NCI-H460 (cell line): ENCODE measurements at regions not wholly inside any gene's neighbourhood (a gene's known extent, or its start where the extent isn't known, plus 50 kb on each side); places are given as distances from the start of the nearest gene placed in this dataset.
"Not testable (repeated sequence)": the region's sequence is repeated elsewhere in the genome, so short reads cannot be mapped to it uniquely, and the experiment has no call there.

Experiments used
- DNase-seq: peaks from one replicate; pipeline ENCODE4 v3.0.0-alpha.2; 2016; ENCODE audit warnings: low read depth; ENCODE audit errors: extremely low read depth

DNA sequence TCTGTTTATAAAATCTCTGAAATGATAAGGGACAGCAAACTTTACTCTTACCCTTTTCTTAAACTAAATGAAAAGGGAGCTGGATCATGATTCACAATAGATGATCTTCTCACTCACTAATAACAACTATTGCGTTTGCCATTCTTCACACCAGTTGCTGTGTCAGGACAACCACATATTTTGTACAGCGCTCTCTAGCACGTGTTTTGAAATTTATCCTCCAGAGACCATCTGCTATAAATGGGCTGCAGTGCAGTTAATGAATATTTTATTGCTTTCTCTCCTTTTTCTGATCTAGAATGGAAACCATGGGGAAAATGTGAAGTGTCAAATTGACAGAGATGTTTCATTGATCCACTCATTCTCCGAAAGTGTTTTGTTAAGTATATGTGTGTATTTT is 258.4 kb upstream of the CCNH start:
- DNase-seq, result no peak

DNA sequence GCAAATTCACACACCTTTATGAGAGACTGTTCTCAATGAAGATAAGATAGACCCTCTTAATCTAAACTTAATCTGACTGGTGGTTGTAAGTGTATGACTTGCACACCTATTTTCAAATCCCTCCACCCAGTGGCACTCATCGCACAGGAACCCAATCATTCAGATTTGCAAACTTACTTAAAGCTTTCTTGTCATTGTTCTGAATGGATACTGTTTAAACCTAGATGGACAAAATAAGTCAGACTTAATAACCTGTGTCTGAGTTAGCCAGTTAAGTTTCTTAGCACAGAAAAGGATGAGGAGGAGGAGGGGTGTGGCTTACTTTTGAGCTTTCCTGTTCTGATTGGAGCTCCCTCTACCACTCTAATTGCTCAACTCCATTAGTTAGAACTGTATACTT is 252.4 kb upstream of the CCNH start:
- no peak for DNase-seq

DNA sequence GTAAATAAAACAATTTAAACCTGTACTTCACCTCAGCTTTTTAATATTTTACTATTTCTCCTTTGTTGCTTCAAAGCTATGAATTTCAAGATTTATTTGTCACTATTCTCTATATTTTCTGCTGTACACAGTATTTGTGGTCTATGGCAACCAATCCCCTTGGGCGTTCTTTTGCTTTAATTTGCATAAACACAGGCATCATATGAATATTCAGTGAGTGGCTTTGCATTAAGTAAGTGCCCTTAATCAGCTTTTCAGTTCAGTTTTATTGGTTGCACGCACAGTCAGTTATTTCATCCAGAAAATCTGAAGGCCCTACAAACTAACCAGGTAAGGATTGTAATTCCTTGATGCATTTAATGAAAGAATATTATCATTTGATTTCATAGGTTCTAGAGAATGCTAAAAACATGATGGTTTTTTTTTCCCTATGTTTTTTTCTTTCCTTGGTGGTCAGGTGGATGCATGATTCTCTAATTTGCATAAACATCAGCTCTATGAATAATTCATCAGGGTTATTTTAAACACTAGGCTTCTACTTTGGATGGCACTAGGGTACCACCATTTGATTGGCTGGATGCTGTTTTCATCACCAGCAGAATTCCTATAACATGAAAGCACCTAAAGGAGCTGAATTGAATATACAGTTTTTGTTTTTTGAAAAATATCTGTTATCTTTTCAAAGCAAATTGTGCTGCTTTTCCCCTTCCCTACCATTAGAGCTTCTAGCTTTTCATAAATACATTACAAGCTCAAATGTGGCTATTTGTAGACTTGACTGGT is 249.2 kb upstream of the CCNH start:
- no peak for DNase-seq

DNA sequence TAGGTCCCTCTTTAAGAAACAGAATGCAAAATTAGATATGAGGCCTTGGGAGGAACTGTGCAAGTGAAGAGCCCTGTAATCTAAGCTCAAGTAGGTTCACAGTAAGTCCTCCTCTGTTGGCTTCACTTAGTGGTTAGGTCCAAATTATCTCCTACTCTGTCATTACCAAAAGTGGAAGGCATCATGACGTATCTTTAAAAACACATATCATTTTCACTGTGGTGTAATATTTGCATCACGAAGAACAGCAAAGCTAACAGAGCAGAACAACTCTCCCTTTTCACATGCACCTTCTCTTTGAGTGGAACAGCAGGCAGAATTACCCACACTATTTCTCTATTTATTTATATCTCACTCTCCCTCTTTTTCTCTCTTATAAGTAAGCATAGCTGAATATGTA is 240.5 kb upstream of the CCNH start:
- DNase-seq, result no peak

DNA sequence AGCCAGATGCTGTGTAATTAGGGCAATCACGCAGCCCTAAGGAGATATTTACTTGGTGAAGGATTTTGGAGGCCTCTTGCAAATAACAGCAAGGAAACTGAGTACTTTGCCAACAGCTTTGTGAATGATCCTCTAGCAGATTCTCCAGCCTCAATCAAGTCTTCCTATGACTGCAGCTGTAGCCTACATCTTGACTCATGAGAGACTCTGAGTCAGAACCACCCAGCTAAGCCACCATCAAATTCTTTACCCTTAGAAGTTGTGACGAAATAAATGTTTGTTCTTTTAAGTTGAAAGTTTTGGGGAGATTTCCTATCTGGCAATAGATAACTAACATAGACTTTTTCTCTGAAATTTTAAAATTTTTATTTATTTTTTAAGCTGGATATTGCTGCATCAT is 237.6 kb upstream of the CCNH start:
- no peak for DNase-seq

DNA sequence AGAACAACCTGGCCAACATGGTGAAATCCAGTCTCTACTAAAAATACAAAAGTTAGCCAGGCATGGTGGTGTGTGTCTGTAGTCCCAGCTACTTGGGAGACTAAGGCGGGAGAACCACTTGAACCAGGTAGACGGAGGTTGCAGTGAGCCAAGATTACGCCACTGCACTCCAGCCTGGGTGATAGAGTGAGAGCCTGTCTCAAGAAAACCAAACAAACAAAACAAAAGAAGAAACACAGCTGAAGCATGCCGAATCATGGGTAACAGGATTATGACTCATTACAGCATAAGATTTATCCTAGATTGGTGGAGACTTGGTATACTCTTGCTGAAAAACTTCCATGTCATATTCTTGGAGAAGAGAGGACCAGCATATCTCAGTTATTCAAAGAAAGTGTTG is 236.7 kb upstream of the CCNH start:
- DNase-seq, result no peak

DNA sequence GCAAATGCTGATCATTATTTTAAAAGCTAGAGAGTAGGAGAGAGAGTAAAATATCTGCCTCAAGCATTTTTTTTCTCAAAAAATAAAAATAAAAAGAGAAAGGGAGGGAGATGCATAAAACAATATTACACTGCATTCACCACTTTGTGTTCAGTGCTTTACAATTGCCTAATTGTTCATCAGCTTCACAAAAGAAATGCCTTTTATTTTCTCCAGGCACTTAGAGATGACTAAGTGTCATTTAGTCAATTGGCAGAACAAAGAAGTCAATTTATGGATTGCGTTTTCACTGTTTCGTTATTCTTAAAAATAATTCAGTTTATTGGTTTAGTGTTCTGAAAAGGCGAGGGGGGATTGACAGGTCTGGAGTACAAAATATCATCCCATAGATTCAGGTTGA is 232.5 kb upstream of the CCNH start:
- DNase-seq, result no peak

DNA sequence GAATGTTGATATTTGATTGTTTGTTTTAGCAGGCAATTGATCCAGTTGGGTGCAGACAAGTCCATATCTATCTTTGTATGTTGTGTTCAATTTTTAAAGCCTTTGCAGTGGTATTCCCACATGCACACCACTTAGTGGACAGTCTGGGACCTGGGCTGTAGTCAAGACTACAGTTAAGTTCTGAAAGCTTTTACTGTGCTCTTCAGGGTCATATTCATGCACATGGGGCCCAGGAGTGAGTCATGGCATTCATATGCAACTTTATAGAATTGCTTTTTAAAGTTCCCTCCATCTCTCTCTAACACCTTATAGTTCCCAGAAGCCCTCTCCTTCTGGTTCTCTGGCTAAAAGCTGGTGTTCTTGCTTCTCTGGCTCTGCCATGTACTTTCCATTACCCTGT is 228.2 kb upstream of the CCNH start:
- no peak for DNase-seq

DNA sequence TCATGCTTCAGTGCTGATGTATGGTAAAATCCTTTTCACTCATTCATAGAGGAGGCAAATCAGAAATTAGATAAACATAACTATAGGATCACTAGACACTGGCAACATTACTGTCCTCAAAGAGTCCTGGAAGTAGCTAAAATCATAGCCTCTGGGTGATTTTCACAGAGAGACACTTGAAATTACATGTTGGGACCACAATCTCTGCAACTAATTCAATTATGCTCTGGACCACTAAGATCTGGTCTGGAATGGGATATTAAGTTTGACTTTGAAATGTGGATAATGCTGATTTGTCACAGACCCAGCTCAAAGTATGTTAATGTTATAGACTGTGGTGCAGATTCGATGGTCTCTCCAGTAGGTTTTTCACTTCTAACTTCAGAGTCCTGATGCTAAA is 214.6 kb upstream of the CCNH start:
- no peak for DNase-seq

DNA sequence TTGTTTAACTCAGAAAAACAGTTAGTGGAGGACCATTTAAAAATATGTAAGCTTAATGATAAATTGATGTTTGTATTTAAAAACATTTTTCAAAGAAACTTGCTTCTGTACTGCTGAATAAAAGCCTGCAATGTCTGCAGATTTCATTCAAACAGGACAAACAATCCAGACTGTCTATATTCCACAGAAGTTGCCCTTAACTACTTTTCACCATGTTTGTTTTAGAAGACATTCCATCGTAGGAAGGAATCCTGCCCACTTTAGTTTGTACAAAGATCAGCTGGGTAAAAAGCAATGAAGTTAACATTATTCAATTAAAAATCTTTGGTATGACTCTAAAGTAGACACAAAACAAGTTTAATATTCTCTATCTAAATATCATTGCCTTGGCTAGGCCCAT is 195.7 kb upstream of the CCNH start:
- no peak for DNase-seq

DNA sequence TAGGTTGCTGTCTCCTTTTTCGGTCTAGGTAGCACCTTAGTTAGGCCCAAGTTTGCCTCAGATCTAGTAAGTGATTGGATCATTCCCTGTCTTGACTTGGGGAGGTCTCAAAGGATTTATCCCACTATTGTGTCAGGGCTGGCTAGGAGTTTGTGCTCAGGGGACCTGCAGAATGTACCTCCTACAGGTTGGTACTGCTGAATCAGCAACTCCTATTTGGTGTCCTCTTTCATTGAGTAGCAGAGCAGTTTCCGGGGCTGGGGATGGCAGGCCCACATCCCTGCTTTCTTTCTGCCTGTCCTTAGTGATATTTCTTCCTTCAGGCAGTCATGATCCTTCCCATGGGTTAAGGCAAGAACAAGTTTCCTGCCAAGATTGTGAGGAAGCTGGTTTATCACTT is 192.9 kb upstream of the CCNH start:
- DNase-seq, result no peak

DNA sequence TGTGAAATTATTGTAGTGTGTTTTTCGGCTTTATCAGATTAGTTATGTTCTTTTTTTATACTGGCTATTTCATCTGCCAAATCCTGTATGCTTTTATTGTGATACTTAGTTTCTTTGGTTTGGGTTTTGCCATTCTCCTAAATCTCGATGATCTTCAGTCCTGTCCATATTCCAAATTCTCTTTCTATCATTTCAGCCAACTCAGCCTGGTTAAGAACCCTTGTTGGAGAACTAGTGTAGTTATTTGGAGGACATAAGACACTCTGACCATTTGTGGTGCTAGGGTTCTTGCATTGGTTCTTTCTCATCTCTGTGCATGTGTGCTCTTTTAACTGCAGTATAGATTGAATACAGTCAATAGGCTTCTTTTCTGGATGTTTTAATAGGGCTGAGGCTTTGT is 187.0 kb upstream of the CCNH start:
- no peak for DNase-seq

DNA sequence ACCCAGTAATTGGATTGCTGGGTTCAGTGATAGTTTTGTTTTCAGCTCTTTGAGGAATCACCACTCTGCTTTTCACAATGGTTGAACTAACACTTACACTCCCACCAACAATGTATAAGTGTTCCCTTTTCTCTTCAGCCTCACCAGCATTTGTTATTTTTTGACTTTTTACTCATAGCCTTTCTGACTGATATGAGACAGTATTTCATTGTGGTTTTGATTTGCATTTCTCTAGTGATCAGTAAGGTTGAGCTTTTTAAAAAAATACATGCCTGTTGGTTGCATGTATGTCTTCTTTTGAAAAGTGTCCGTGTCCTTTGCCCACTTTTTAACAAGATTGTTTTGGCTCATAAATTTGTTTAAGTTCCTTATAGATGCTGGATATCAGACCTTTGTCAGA is 185.7 kb upstream of the CCNH start:
- no peak for DNase-seq

DNA sequence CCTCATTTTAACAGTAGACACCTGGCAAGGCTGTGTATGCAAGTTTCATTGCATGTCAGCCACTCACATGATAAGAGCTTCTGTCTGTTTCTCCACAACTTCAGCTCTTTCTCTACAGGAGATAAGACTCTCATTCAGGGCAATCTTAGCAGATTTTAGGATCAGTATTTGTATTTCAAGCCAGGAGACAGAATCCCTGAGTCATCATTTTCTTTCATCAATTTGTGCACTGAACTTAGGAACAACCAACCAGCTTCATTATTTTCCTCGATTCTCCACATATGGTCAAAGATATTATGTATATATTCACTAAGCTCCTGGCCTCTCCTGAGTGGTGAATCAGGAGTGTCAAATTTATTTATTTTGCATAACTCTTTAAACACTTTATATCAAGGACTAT is 181.8 kb upstream of the CCNH start:
- DNase-seq, result no peak

DNA sequence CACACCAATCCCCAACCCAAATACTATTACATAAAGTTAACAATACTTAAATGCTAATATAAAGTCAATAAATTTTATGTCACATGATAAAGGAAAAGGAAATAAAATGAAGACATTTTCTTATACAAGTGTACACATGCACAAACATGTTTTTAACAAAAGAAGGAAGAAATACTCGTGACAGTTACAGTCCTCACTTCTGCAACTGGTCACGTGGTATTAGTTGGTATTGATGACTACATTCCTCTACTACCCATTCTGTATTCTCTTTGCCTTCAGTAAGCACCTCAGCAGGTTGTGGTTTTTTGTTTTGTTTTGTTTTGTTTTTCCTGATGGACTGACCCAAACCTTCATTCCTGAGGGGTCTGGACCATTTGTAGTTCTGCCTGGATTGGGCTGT is 176.9 kb upstream of the CCNH start:
- no peak for DNase-seq

DNA sequence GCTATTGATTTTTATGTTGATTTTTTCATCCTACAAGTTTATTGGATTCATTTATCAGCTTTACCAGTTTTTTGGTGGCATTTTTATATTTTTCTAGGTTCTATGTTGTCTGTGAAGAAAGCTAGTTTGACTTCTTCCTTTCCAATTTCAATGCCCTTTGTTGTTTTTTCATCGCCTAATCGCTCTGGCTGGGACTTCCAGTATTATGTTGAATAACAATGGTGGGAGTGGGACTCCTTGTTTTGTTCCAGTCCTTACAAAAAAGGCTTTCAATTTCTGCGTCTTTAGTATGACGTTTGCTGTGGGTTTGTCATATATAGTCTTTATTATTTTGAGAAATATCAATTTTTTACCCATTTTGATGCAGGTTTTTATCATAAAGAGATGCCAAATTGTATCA is 175.6 kb upstream of the CCNH start:
- DNase-seq, result no peak

DNA sequence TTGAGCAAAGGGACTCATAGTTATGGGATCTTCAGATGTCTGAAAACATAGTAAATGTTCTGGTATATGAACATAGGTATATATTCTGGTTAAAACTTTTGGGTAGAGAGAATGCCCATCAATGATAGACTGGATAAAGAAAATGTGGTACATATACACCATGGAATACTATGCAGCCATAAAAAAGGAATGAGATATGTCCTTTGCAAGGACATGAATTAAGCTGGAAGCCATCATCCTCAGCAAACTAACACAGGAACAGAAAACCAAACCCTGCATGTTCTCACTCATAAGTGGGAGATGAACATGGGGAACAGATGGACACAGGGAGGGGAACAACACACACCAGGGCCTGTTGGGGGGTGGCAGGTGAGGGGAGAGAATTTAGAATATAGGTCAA is 171.0 kb upstream of the CCNH start:
- not testable (repeated sequence) for DNase-seq

DNA sequence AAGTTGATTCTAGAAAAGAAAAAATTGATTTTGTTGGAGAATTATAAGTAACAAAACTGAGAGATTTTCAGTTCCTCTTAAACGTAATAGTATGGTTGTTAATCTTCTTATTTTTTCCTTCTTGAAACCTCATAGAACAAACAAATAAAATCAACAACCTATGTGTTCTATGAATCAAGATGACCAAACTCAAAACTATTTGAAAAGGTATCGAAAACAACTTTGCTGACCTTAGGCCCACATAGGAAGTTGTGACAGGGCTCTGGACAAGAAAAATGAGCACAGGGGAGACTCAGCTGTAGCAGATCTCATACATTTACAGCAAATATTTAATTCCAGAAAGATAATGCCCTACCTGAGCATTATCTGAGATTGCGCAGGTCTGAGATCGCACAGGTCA is 169.4 kb upstream of the CCNH start:
- DNase-seq, result no peak

DNA sequence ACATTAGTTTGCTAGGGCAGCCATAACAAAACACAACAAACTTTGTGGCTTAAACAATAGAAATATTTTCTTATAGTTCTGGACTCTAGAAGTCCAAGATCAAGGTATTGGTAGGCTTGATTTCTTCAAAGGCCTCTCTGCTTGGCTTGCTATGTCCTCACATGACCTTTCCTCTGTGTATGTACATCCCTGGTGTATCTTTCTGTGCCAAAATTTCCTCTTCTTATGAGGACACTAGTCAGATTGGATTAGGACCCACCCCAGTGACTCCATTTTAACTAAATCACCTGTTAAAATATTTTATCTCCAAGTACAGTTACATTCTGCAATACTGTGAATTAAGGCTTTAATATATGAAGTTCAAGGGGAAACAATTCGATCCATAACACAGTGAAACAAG is 168.9 kb upstream of the CCNH start:
- DNase-seq, result no peak

DNA sequence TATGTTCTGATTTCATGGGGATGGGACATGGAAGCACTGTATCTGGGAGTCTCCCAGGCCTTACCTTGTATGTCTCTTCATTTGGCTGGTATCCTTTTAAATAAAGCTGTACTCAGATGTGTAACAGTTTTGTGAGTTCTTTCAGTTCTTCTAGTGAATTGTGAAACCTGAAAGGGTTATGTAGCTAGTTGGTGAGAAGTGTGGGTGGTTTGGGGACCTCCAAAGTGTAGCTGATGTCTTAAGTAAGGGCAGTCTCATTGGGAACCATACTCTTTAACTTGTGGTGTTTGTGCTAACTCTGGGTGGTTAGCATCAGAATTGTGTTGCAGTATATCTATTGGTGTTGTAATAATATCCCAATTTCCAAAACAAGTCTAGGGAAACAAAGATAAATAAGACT is 166.9 kb upstream of the CCNH start:
- no peak for DNase-seq

DNA sequence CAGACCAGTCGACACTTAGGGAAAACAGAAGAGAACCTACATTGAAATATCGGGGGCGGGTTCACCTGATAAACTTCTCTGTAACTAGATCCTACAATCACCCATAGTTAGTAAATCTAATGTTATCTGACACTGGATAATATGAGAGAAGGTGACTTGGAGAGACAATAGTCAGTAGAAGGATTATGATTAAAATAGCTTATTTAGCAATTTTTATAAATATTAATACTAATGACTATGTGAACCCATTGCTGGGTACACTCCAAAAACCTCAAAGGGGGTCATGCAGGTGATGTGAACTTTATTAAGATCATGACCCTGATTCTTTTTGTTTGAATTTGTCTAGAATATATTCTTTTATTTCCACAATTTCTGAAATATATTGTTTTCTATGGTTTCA is 164.1 kb upstream of the CCNH start:
- no peak for DNase-seq

DNA sequence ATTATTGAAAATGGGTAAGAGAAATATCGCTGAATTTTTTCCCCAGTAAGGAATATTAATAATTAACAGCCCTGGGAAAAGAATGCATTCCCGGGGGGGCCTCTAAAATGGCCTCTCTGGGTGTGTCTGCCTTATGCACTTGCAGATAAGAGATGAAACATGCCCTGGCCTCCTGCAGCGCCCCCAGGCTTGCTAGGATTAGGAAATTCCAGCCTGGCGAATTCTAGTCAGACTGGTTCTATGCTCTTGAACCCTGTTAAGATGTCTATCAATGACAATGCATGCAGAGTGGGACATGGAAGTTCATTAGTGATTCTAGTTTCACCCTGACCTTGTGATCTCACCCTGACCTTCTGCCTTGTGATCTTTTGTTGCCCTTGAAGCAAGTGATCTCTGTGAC is 163.6 kb upstream of the CCNH start:
- not testable (repeated sequence) for DNase-seq

DNA sequence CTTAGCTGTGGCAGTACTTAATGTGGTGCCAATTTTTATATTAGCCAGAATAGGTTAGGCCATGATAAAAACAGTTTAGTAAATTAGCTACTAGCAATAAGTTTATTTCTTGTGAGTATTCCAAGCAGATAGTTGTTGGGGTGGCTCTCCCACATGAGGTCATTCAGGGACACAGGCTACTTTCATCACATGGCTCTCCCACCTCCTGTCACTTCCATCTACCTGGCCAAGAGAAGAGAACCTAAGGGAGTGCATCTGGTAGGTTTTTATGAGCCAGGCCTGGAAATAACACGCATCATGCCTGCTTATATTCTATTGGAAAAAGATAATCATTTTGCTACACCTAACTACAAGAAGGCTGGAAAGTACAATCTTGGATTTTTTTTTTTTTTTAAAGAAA is 161.4 kb upstream of the CCNH start:
- no peak for DNase-seq
